ENCODE measurements at regions not wholly inside any gene's neighbourhood (a gene's known extent, or its start where the extent isn't known, plus 50 kb on each side); places are given as distances from the start of the nearest gene placed in this dataset.

- H3K9me3 ChIP-seq (ENCODE audit: control insufficient read depth, low read length), result no peaks in the 10 kb centered on the region
- H3K27ac ChIP-seq (ENCODE audit: low read depth, low read length), result no peak overlapping the region
- no peak overlapping the region for H3K27ac Mint-ChIP-seq
- H3K4me3 ChIP-seq (ENCODE audit: low read length), result no peak overlapping the region
- H3K4me1 Mint-ChIP-seq, result peaks cover 7% of the 10 kb centered on the region
- no peak for TF ChIP-seq CTCF (conservative IDR thresholded peaks at IDR 0.05)
- no peaks in the 10 kb centered on the region for H3K27me3 Mint-ChIP-seq (ENCODE audit: insufficient read depth)
- no peaks in the 10 kb centered on the region for H3K36me3 ChIP-seq (ENCODE audit: control insufficient read depth, insufficient read depth, low read length)
- no peaks in the 10 kb centered on the region for H3K27me3 ChIP-seq (ENCODE audit: control insufficient read depth, insufficient read depth, low read length, poor library complexity, severe bottlenecking)
- 94% methylated on average over 2 of the region's 3 CpGs; no CpG with 5 or more reads in 1 of the 2 experiments for WGBS, 2 experiments (ENCODE audit: insufficient coverage in 1 of 2, insufficient read length in 1 of 2)
- no peak overlapping the region for H3K4me3 Mint-ChIP-seq
- no peak for DNase-seq
- H3K9ac ChIP-seq (ENCODE audit: extremely low read depth, low read length, poor library complexity, severe bottlenecking), result no peak overlapping the region
- no peaks in the 10 kb centered on the region for H3K4me1 ChIP-seq (ENCODE audit: control insufficient read depth, insufficient read depth, low read length)
- H3K36me3 Mint-ChIP-seq (ENCODE audit: low read depth), result no peaks in the 10 kb centered on the region
- no peaks in the 10 kb centered on the region for H3K9me3 Mint-ChIP-seq
Measured at GRCh38 chr3:159520638-159521037, 468.0 kb upstream of the IL12A start.

- no peak for DNase-seq
- 87 to 100% methylated on average over 3 of the region's 3 CpGs for WGBS, 2 experiments (ENCODE audit: insufficient coverage in 1 of 2, insufficient read length in 1 of 2)
- no peak overlapping the region for H3K27ac Mint-ChIP-seq
Measured at GRCh38 chr3:159522276-159522675, 466.4 kb upstream of the IL12A start.

GRCh38 chr3:159528251-159528895, 460.3 kb upstream of the IL12A start:
- H3K36me3 ChIP-seq (ENCODE audit: control insufficient read depth, insufficient read depth, low read length), result no peaks in the 10 kb centered on the region
- WGBS, 2 experiments (ENCODE audit: insufficient coverage in 1 of 2, insufficient read length in 1 of 2), result 84 to 93% methylated on average over 7 to 9 of the region's 9 CpGs
- H3K27me3 ChIP-seq (ENCODE audit: control insufficient read depth, insufficient read depth, low read length, poor library complexity, severe bottlenecking), result no peaks in the 10 kb centered on the region
- no peaks in the 10 kb centered on the region for H3K4me1 ChIP-seq (ENCODE audit: control insufficient read depth, insufficient read depth, low read length)
- no peak for TF ChIP-seq CTCF (conservative IDR thresholded peaks at IDR 0.05)
- Mint-ChIP-seq H3K4me1 (no peaks in the 10 kb centered on the region), H3K9me3 (no peaks in the 10 kb centered on the region), H3K27me3 (ENCODE audit: insufficient read depth) (no peaks in the 10 kb centered on the region), H3K4me3 (no peak overlapping the region), H3K36me3 (ENCODE audit: low read depth) (no peaks in the 10 kb centered on the region), H3K27ac (no peak overlapping the region)
- H3K27ac ChIP-seq (ENCODE audit: low read depth, low read length), result no peak overlapping the region
- no peak overlapping the region for H3K4me3 ChIP-seq (ENCODE audit: low read length)
- H3K9me3 ChIP-seq (ENCODE audit: control insufficient read depth, low read length), result no peaks in the 10 kb centered on the region
- no peak overlapping the region for H3K9ac ChIP-seq (ENCODE audit: extremely low read depth, low read length, poor library complexity, severe bottlenecking)
- DNase-seq, result no peak

More at GRCh38 chr3:159522276-159522675, 466.4 kb upstream of the IL12A start:
- Histone ChIP-seq H3K4me3 (ENCODE audit: low read length) (no peak overlapping the region), H3K4me1 (ENCODE audit: control insufficient read depth, insufficient read depth, low read length) (no peaks in the 10 kb centered on the region), H3K27me3 (ENCODE audit: control insufficient read depth, insufficient read depth, low read length, poor library complexity, severe bottlenecking) (no peaks in the 10 kb centered on the region), H3K36me3 (ENCODE audit: control insufficient read depth, insufficient read depth, low read length) (no peaks in the 10 kb centered on the region), H3K27ac (ENCODE audit: low read depth, low read length) (no peak overlapping the region), H3K9me3 (ENCODE audit: control insufficient read depth, low read length) (no peaks in the 10 kb centered on the region), H3K9ac (ENCODE audit: extremely low read depth, low read length, poor library complexity, severe bottlenecking) (no peak overlapping the region)
- Mint-ChIP-seq H3K9me3 (no peaks in the 10 kb centered on the region), H3K4me3 (no peak overlapping the region), H3K36me3 (ENCODE audit: low read depth) (no peaks in the 10 kb centered on the region), H3K27me3 (ENCODE audit: insufficient read depth) (no peaks in the 10 kb centered on the region), H3K4me1 (no peaks in the 10 kb centered on the region)
- no peak for TF ChIP-seq CTCF (conservative IDR thresholded peaks at IDR 0.05)

Data from endodermal cell (in vitro differentiated cells).